ENCODE measurements at regions not wholly inside any gene's neighbourhood (a gene's known extent, or its start where the extent isn't known, plus 50 kb on each side); places are given as distances from the start of the nearest gene placed in this dataset.
"Not testable (repeated sequence)": the region's sequence is repeated elsewhere in the genome, so short reads cannot be mapped to it uniquely, and the experiment has no call there.

DNA sequence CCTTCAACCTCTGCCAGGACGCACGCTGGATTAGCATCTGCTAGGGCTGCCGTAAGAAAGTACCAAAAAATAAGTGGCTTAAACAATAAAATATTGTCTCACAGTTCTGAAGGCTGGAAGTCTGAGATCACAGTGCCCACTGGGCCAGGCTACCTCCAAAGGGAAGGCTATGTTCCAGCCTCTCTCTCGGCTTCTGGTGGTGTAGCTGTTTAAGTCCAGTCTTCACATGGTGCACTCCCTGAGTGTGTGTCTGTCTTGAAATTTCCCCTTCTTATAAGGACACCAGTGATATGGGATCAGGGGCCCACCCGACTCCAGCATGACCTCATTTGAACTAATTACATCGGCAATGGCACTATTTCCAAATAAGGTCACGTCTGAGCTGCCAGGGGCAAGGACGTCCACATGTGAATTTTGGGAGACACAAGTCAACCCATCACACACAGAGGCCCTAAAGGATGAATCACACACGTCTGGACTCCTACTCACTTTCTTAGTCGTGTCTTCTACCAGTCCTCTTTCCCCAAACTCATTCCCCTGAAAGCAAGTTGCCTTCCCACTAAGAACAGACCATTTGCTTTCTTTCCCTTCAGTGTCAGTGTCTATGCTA lies 359.4 kb downstream of the BCL2L11 start:
- POLR2A ChIA-PET (ENCODE audit: partially characterized antibody); H2BK5ac ChIP-seq (ENCODE audit: low read depth, low read length); H2AFZ ChIP-seq (ENCODE audit: low read length); H2BK120ac ChIP-seq (replicated peaks; ENCODE audit: low read depth, low read length); H3K4me2 ChIP-seq (ENCODE audit: insufficient read depth in 1 of 2, low read depth in 2 of 2, low read length in 2 of 2); H3K14ac ChIP-seq (ENCODE audit: insufficient read length); H3K79me1 ChIP-seq (ENCODE audit: low read depth, low read length); H3K4ac ChIP-seq (replicated peaks; ENCODE audit: insufficient read length, low read depth, low read length); H2BK12ac ChIP-seq (ENCODE audit: low read depth, low read length); H4K5ac ChIP-seq (ENCODE audit: insufficient read length, low read depth, low read length); H3K4me1 ChIP-seq (replicated peaks in 1 of 4; ENCODE audit: control insufficient read depth in 3 of 4, insufficient read depth in 4 of 4, low read length in 3 of 4); H3K79me2 ChIP-seq (ENCODE audit: control insufficient read depth in 1 of 2, insufficient read depth in 2 of 2, low read length in 2 of 2); H3K4me3 ChIP-seq (ENCODE audit: extremely low read depth in 1 of 4, insufficient read depth in 2 of 4, low read depth in 3 of 4, low read length in 4 of 4); H4K20me1 ChIP-seq (replicated peaks in 1 of 2; ENCODE audit: control insufficient read depth in 1 of 2, insufficient read depth in 2 of 2, low read length in 2 of 2); H3K23me2 ChIP-seq (ENCODE audit: low read depth, low read length); H2AK5ac ChIP-seq (ENCODE audit: low read depth, low read length); H3K56ac ChIP-seq (replicated peaks; ENCODE audit: insufficient read length, low read depth, low read length); H3K9ac ChIP-seq (replicated peaks in 1 of 4; ENCODE audit: extremely low read depth in 1 of 4, low read depth in 3 of 4, low read length in 3 of 4); CTCF ChIA-PET (ENCODE audit: partially characterized antibody); H4K8ac ChIP-seq (ENCODE audit: extremely low read depth, insufficient read depth, low read length); DNase-seq (ENCODE audit: low read depth in 1 of 2, low spot score in 2 of 2); H3K27ac ChIP-seq (ENCODE audit: low read depth, low read length); H3K27me3 ChIP-seq (replicated peaks in 1 of 4; ENCODE audit: control insufficient read depth in 3 of 4, extremely low read depth in 1 of 4, insufficient read depth in 3 of 4, low read length in 3 of 4); H3K36me3 ChIP-seq (ENCODE audit: control insufficient read depth in 2 of 4, insufficient read depth in 4 of 4, low read length in 3 of 4); H3K18ac ChIP-seq (ENCODE audit: extremely low read depth, low read length); H4K91ac ChIP-seq (replicated peaks; ENCODE audit: insufficient read length, low read length); H2BK20ac ChIP-seq (ENCODE audit: low read length); H2BK15ac ChIP-seq (ENCODE audit: low read length); H3K23ac ChIP-seq (ENCODE audit: insufficient read length); FAIRE-seq; H3K9me3 ChIP-seq (ENCODE audit: insufficient read depth in 2 of 2, low read depth in 1 of 2, low read length in 1 of 2): not testable (repeated sequence)
- WGBS, 2 experiments (ENCODE audit: extremely low coverage in 1 of 2, insufficient coverage in 1 of 2, insufficient read length in 1 of 2, insufficient replicate concordance in 2 of 2, low coverage in 1 of 2, low lambda C conversion rate in 2 of 2, missing lambda C conversion rate in 1 of 2), result 88% methylated on average over 10 of the region's 10 CpGs; no CpG with 5 or more reads in 1 of the 2 experiments
- TF ChIP-seq SRF (IDR thresholded peaks at IDR 0.05; ENCODE audit: low read depth, low read length), result 0 out of 2 replicates have a peak, but pooled peaks have one; percentile 14

All from H1 (cell line).